Endothelial cell of hepatic sinusoid (primary cell): ENCODE measurements at regions not wholly inside any gene's neighbourhood (a gene's known extent, or its start where the extent isn't known, plus 50 kb on each side); places are given as distances from the start of the nearest gene placed in this dataset.
"Not testable (repeated sequence)": the region's sequence is repeated elsewhere in the genome, so short reads cannot be mapped to it uniquely, and the experiment has no call there.

Source experiments
- in situ Hi-C: cut with HindIII; loops from 2 replicates; pipeline ENCODE4 v1.10.0; 2017; ENCODE audit warnings: low sequenced_read_pairs

DNA sequence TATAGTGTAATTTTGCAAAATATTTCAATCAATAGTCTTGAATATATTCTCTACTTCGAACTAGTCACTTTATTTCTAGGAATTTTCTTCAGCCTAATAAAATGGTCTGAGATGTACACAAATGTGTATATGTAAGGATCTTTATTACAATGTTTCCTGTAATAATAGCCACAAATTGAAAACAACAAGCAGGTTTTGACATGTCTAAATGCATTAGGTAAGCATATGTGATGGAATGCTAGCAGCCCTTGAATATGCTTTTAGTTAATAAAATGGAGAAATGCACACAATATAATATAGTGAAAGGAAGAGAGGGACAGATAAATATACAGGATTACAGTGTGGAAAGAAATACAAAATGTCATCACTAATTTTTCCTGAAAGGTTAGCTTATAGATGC, 196.5 kb upstream of the IRX5 start:
- in situ Hi-C loops, result no loop called here

DNA sequence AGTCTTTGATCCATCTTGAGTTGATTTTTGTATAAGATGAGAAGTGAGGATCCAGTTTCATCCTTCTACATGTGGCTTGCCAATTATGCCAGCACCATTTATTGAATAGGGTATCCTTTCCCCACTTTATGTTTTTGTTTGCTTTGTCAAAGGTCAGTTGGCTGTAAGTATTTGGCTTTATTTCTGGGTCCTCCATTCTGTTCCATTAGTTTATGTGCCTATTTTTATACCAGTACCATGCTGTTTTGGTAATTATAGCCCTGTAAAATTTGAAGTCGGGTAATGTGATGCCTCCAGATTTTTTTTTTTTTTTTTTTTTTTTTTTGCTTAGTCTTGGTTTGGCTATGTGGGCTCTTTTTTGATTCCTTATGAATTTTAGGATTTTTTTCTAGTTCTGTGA, 203.0 kb upstream of the IRX5 start:
- in situ Hi-C loops, result not testable (repeated sequence)

DNA sequence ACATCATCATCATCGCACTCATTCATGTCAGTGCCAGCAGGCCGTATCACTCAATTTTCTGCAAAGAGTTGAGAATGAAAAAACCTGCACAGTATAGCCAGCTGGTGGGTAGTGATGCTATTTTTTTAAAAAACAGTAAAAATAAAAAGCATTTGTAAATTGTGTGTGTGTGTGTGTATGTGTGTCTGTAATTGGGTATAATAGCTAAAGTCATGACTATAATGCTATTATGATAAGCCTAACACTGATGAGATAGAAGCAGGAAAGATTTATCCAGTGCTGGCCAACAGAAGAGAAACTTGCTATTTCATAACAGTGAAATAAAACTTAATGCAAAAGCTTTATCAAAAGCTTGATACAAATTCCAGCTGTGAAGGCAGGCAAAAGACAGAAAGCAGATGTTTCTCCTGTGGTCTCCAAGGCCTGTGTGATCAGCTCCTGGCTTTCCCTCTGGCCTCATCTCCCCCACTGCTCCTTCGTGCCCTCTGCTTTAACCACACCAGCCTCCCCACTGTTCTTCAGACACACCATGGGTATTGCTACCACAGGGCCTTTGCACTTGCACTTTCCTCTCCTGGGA, 206.2 kb upstream of the IRX5 start:
- in situ Hi-C loops, result no loop called here

DNA sequence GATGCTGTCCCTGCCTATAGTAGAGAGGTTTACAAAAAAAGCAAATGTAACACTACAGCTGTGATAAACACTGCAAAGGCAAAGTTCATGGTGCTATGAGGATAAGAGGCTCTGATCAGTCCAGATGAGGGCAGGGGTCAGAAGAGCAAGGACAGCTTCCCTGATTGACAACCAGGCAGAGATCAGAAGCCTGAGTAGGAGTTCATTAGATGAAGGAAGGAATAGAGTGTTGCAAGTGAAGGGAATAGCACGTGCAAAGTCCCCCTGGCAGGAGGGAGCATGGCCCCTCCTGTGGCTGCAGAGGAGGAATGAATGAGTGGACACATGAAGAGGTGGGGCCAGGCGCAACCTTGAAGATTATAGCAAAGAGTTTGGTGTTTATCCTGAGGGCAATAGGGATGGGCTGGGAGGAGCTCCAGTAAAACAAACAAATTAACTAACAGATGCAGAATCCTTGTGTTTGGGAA, 208.4 kb upstream of the IRX5 start:
- in situ Hi-C loops, result no loop called here

DNA sequence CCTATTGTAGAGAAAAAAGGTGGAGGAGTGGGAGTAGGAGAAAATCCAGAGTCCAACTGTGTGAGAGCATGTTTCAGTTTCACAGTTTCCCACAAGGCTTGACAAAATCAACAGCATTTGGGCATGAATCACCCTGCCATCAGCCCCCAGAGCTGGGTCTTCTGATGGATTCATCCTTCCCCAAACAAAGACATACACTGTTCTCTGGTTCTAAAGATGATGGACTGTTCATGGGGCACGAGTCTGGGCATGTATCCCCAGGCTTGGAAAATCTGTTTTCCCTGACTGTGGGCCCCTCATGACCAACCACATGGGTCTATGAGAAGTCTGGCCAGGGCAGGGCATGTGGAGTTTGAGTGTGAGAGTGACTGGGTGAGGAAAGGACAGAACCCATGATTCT, 210.4 kb upstream of the IRX5 start:
- in situ Hi-C loops, result no loop called here

DNA sequence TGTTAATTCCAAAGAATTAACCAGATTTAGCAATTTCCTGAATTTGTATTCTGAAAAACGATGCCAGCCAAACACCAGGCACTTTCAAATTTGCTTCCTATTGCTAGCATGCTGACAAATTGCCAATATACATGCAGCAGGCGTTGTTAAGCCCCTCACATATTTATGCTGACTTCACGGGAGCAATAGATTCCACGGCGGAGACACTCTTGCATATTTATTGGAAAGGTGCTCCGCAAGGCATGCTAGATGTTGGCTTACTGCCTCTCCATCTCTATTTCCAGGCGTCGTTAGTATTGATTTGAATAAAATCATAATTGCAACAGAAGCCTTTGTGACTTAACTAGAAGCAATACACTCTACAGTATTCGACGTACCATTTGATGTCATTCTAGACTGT, 211.0 kb upstream of the IRX5 start:
- in situ Hi-C loops, result no loop called here

DNA sequence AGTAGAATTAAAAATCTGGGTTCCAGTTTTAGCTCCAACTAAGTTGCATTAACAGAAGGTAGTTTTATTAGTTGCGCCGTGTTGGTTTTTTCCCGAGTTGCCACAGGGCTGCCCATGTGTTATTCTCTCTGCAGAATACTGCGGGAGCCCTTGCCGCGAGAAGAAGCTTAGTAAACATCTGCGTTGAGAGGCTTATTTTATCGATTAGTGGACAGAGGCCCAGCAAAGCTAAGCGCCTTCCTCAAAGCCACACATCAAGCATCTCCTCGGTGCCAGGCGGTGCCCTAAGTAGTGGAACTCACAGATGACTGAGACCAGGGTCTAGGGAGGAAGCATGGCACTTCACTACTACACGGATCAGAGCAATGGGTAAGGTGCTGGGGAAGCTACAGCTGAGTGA, 212.3 kb upstream of the IRX5 start:
- in situ Hi-C loops, result no loop called here

DNA sequence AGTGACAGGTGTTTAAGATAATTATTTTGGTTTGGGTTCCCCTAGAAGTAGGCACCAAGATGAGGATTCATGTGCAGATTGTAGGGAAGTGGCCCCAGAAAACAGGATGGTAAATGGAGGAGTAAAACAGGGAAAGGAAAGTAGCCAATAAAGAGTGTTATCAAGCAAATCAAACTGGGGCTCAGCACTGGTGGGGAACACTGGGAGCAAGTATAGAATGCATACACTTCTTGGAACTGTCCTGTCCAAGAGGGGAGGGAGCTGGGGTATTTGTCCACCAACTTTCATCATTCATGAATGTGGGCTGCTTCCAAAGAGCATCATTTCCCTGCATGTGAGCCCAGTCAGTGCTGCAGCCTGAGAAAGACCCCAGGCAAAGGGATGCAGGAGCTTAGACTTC, 215.7 kb upstream of the IRX5 start:
- in situ Hi-C loops, result no loop called here

DNA sequence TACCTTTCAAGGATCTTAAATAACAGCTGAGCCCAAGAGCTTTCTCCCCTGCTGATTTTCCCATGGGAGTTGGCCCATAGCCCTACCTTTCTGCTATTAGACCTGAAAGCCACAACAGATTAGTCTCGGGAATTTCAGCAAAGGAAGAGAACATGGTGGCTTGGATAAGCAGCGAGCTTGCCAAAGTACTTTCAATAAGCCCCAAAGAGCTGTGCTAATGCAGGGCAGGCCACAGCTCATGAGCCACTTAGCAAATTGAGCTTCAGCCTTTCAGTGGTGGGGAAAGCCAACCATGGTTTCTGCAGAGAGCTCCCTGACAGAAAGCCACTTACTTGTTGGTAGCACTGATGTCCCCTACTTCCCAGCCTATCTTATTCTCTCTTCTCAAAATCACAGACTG, 217.8 kb upstream of the IRX5 start:
- in situ Hi-C loops, result no loop called here

DNA sequence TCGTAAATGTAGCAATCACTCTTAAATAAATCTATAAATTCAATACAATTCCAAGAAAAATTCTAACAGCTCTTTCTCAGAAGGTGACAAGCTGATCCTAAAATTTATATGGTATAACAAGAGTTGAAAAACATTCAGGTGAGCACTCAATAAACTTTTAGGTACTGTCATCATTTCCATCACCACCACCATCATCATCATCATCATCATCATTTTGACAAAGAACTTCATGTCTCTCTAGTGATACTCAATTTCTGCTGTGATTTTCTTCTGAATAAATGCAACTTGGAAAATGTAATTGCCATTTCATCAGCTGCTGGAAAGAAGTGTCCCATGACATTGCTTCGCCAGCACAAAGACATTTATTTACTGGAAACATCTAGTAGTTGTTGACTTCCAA, 222.9 kb upstream of the IRX5 start:
- in situ Hi-C loops, result no loop called here

DNA sequence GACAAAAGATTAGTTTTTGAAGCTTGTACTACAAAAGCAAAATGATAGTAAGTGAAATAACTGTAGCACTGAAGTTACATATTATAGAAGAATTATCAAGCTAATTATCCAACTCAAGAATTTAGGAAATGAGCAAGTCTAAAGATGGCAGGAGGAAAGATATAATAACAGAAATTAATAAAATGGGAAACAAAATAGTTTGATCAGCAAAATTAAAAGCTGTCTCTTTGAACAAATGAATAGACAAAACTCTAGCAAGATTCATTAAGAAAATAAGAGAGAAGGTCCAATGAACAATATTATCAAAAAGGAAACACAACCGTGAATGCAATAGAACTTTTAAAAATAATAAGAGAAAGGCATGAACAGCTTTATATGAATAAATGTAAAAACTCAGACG, 224.3 kb upstream of the IRX5 start:
- in situ Hi-C loops, result no loop called here

DNA sequence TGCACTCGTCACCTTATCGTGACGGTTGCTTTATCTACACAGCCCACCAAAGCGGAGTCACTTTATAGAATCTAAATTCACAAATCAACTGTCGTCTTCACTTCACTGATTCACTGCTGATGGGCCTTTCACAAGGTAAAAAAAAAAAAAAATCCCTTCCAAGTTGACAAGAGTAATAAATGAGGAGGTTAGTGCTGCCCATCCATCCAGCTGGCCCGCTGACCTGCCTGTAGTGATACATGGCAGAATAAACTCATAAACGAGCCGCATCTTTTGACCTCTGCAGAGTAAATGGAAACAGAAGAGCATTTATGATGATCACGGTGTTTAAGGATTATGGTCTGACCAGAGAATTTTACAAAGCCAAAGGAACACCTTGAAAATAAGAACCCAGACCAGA, 227.3 kb upstream of the IRX5 start:
- in situ Hi-C loops, result no loop called here

DNA sequence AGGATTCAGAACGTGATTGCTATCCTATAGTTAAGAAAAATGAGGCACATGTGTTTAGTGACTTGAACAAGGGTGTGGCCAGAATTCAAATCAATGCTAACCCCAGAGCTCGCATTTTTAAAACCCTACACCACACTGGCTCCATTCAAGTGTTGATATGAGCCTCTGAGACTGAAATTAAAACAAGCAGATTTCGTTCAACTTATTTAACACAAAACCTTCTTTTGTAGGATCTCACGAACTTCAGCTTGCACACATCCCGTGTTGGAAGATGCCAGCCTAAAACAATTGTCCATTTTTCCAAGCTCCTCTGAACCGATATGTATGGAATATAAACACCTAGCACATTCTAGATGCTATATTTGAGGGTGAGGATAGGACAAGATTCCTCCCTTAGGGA, 231.0 kb upstream of the IRX5 start:
- in situ Hi-C loops, result no loop called here

DNA sequence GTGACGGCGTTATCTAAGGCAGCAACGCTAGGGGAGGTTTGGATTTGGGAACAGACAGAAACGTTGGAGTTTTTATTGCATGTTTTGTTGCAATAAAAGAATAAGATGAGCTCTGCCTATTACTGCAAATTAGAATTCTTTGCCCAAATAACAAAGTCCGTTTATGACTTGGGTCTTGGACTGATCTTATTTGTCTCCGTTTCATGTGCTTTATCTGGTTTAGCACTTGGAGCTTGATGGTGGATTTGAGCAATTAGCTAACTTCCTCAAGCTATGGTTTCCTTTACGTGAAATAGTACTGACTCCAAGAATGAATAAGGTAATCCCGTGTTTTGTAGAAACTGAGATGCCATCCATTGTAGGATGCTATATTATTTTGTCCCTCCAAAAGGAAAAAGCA, 233.0 kb upstream of the IRX5 start:
- in situ Hi-C loops, result no loop called here

DNA sequence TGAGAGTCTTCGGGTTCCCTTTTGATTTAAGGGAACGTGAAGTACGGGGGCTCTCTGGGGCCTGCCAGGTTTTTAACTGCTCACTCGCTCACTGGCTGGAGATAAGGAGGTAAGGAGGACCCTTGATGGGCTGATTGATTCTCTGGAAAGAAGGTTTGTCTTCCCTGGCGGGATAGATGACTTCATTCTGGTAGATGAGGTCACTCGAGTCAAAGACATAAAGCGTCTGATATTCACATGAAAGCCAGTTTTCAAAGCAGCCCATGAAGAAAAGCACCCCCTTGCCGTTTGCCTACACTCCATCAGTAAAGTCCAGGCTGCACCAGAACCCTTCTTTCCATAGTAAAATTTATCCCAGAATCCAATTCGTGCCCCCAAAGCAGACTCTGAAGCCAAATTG, 233.7 kb upstream of the IRX5 start:
- in situ Hi-C loops, result no loop called here

DNA sequence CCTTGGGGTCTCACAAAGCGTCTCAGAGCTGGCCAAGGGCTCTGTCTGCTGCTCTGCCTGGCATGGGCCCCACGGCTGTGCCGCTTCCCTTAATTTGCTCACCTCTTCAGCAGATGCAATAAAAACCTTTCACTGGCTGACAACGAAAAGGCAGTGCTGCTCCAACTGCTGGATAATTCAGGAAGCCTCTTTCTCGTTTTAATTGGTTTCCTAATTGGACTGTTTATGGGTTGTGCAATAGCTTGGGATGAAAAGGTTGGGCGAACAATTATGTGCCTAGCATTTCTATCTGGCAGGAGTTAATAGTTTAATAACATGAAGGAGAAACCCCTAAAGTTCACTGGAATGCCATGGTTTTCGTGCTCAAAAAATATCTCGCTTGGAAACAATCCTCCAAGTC, 234.1 kb upstream of the IRX5 start:
- in situ Hi-C loops, result no loop called here

DNA sequence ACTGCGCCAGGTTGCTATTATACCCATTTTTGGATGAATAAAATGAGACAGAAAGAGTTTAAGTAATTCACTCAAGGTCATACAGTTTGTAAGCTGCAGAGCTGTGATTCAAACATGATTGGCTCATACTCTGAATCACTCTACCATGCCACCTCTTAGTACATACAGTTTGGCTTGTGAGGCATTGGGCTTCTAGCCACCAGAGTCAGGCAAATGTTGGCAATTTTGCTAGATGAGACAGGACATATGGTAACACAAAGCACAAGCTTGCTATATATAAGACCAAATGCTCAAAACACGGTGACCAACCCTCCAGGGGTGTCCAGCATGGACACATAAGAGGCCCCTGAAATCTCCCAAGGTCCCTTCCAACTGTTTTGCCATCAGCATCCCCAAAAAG, 236.0 kb upstream of the IRX5 start:
- in situ Hi-C loops, result no loop called here

DNA sequence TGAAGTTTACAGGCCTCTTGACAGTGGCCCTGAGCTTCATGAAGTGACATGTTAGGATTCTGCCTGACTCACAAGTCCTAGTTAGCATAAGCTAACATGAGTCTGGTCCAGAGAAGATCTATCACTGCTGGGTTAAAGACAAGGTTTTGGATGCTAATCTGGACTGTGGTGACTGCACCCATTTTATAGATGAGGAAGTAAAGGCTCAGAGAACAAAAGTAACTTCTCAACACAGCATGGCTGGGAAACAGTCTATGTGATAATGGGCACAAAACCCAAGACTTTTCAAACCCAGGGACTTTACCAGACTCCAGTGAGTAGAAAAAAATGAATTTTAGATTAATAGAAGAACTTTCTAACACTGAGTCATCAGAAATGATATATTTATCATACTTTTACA, 236.8 kb upstream of the IRX5 start:
- in situ Hi-C loops, result no loop called here

DNA sequence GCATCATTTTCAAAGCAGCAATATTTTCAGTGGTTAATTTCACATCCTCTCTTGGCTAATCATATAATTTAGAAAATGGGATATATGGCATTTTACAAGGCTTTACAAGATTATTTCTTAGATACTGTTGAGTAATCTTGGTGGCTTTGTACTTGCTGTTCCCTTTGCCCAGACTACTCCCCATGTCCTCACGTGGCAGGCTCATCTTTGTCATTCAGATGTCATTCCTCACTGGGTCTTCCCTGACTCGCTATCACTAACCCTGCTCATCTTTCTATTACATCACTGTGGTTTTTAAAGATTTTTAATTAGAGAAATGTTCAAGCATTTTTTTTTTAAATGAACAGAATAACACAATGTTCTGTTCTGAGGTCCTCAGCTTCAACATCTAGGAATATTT, 240.0 kb upstream of the IRX5 start:
- in situ Hi-C loops, result no loop called here

DNA sequence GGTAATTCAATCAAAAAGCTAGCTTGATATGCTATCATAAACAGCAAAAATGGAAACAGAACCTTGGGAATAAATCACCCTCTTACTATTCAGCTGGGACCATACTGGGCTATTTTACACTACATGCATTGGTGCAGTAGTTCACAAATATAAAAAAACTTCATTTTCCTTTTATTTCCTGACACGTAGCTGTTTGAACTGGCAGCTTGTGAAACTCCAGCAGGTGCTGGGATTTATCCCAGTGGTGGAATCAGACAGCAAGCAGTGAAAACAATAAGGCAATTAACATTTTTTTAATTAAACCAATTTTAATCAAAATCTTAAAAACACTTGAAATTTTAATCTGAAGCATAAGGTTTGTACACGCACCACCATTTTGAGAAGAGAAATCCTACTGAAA, 240.4 kb upstream of the IRX5 start:
- in situ Hi-C loops, result no loop called here

DNA sequence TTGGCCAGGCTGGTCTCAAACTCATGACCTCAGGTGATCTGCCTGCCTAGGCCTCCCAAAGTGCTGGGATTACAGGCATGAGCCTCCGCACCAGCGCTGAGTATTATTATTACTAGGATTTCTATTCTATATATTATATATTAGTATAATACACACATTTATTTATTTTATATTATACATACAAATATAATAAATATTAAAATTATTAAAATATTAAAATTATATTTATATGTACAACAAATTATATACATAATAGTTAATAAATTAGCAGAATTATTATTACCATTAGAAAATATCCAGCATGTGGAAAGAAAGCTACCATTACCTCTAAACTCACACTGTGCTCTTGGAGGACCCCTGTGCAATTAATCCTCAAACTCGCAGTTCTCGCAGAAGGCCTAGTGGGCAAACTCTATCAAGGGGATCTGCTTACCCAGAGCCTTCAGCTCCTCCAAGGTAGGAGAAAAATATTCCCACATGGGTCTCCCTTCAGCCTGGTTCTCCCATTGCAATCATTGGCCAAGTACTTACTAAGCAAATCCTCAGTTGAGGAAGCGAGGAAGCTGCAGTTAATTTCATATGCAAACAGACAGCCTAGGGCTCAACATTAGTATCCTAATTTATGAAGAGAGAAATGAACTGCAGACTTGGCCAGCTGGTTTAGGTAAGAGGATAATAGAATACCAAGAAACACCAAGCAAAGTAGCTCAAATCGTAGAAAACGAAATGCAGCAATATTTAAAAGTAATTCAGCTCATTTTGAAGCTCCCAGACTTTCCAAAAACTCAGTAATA, 241.4 kb upstream of the IRX5 start:
- in situ Hi-C loops, result no loop called here

DNA sequence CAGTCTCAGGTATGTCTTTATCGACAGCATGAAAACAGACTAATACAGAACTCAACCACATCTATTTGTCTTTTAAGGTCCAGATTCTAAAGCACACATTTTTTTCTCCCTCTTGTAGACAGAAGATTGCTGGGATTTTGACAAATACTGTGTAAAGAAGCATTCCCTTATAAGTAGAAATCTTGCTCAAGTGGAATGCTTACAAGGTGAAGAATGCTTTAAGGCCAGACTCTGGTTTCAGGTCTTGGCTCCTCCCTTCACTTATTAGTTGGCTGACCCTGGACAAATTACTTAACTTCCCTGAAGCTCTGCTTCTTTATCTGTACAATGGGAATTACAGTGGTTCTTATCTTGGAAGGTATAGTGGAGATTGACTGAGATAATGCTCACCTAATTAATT, 242.3 kb upstream of the IRX5 start:
- in situ Hi-C loops, result no loop called here
